HUDEP-2 (cell line): ENCODE measurements at regions not wholly inside any gene's neighbourhood (a gene's known extent, or its start where the extent isn't known, plus 50 kb on each side); places are given as distances from the start of the nearest gene placed in this dataset.
A peak's percentile ranks its signal among the peaks of the same experiment; 100 is the strongest.
"Not testable (repeated sequence)": the region's sequence is repeated elsewhere in the genome, so short reads cannot be mapped to it uniquely, and the experiment has no call there.

ENCODE experiments used
- DNase-seq, 76 experiments: peaks; one replicate each; lab custom pipeline; 2025; ENCODE audit not compliant: unreplicated experiment in 76 of 76; lab: John Stamatoyannopoulos, UW

DNA sequence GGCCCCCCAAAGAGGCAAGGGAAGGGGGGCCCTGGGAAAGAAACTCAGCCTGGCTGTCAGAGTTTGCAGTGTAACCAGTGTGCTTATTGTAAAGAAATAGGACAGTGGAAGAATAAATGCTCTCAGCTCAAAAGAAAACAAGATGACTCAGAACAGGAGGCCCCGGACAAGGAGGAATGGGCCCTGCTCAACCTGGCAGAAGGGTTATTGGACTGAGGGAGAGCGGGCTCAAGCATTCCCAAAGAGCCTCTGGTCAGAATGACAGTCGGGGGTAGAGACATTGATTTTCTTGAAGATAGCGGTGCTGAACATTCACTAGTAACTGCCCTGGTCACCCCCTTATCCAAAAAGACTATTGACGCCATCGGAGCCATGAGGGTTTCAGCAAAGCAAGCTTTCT lies 100.4 kb upstream of the OSBPL11 start:
- DNase-seq = no peak

DNA sequence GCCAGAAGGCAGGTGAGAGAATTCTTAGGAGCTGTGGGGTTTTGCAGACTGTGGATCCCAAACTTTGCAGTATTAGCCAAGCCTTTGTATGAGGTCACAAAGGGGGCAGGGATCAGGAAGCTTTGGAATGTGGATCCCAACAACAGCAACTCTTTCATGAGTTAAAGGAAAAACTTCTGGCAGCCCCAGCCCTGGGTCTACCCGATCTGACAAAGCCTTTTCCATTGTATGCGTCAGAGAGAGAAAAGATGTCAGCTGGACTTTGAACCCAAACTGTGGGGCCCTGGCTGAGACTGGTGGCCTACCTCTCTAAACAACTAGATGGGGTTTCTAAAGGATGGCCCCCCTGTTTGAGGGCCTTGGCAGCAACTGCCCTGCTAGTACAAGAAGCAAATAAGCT lies 101.8 kb upstream of the OSBPL11 start:
- not testable (repeated sequence) for DNase-seq

DNA sequence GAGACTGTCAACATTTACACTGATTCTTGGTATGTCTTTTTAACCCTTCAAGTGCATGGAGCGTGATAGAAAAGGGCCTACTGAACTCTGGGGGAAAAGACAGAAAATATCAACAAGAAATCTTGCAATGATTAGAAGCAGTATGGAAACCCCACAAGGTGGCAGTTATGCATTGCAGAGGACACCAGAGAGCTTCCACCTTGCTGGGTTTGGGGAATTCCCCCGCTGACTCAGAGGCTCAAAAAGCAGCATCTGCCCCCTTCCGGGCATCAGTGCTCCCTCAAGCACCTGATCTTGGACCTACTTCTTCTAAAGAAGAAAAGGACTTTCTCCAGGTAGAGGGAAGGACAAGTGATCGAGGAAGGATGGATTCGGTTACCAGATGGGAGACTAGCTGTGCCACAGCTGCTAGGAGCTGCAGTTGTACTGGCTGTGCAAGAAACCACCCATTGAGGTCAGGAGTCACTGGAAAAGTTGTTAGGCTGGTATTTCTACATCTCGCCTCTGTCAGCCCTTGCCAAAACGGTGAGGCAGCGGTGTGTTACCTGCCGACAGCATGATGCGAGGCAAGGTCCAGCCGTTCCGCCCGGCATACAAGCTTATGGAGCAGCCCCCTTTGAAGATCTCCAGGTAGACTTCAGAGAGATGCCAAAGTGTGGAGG lies 102.8 kb upstream of the OSBPL11 start:
- peak in 4 of 76 experiments; percentile 5 to 34 (median 8) for DNase-seq

GRCh38 chr3:125715651-125716050 lies 120.4 kb upstream of the OSBPL11 start:
- no peak for DNase-seq

- DNase-seq = not testable (repeated sequence)
Observed at GRCh38 chr3:125732151-125732550, 136.9 kb upstream of the OSBPL11 start.

DNA sequence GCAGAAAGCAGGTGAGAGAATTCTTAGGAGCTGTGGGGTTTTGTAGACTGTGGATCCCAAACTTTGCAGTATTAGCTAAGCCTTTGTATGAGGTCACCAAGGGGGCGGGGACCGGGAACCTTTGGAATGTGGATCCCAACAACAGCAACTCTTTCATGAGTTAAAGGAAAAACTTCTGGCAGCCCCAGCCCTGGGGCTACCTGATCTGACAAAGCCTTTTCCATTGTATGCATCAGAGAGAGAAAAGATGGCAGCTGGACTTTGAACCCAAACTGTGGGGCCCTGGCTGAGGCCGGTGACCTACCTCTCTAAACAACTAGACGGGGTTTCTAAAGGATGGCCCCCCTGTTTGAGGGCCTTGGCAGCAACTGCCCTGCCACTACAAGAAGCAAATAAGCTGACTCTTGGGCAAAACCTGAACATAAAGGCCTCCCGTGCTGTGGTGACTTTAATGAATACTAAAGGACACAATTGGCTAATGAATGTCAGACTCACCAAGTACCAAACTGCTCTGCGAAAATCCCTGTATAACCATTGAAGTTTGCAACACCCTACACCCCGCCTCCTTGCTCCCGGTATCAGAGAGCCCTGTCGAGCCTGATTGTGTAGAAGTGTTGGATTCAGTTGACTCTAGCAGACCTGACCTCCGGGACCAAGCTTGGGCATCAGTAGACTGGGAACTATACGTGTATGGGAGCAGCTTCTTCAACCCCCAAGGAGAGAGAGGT lies 146.9 kb upstream of the OSBPL11 start:
- not testable (repeated sequence) for DNase-seq

- peak in 7 of 76 experiments; percentile 2 to 22 (median 5) for DNase-seq
Observed at GRCh38 chr3:125742845-125743244, 147.5 kb upstream of the OSBPL11 start.

- DNase-seq = peak in 1 of 76 experiments; percentile 2
Observed at GRCh38 chr3:125757050-125757449, 161.8 kb upstream of the OSBPL11 start.

- DNase-seq = not testable (repeated sequence)
Observed at GRCh38 chr3:125758641-125759130, 163.4 kb upstream of the OSBPL11 start.

- DNase-seq = not testable (repeated sequence)
Observed at GRCh38 chr3:125762601-125763000, 167.3 kb upstream of the OSBPL11 start.

DNA sequence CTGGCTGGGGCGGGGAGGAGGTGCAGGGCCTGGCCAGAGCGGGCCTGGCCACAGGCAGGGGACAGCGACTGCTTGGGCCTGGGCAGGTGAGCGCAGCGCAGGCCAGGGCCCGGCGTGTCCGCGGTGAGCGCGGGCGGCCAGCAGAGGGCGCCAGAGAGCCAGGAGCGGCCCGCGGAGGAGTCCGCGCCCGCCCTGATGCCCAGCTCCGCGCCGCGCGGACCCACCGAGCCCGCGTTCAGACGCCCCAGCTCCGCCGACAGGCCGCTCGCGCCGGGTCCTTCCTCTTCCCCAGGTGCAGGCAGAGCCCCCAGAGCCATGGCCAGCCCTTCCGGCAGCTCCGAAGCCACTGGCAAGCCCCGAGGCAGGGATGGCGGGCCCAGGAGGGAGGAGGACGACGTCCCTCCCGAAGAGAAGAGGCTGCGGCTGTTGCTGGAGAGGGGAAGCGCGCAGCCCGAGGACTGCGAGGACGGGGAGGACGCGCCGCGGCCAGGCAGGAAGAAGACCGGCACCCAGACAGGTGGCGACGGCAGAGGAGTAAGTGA lies 171.1 kb upstream of the OSBPL11 start:
- peak in 15 of 76 experiments; percentile 0 to 17 (median 8) for DNase-seq

GRCh38 chr3:125766931-125767330 lies 171.6 kb upstream of the OSBPL11 start:
- not testable (repeated sequence) for DNase-seq

DNA sequence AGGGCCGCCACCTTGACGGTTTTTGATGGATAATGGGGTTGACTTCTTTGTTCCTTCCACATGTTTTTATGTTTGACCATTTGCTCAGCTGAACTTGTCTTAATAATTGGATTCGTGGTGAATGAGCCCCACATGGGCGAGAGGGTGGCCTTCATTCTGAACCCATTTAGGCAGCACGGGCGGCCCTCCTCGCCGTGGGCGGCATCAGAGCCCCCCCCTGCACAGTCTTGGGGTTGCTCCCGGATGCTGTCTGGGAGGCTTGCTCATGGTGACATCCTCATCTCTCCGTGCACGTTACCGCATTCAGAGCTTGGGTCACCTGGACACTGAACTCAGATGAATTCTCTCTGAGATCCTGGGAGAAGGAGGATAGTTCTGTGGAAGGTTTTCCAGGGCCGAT lies 172.3 kb upstream of the OSBPL11 start:
- DNase-seq = no peak

DNA sequence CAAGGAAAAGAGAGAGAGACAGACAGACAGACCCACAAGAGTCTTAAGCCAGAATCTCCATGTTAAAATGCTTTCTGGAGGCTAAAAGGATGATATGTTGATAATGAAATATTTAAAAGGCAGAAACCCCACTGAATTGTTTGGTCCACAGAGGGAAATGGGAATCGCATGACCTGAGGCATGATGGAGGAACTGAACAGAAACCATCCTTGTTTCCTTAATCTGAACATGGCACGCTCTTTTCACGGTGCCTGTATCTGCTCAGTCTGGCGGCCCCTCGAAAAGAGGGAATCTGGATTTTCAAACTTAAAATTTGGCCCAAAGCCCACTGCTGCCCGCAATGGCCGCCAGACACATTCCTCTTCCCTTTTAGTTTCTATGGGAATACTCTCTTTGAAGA lies 173.5 kb upstream of the OSBPL11 start:
- DNase-seq = not testable (repeated sequence)

GRCh38 chr3:125771506-125771905 lies 176.2 kb upstream of the OSBPL11 start:
- DNase-seq = not testable (repeated sequence)

DNA sequence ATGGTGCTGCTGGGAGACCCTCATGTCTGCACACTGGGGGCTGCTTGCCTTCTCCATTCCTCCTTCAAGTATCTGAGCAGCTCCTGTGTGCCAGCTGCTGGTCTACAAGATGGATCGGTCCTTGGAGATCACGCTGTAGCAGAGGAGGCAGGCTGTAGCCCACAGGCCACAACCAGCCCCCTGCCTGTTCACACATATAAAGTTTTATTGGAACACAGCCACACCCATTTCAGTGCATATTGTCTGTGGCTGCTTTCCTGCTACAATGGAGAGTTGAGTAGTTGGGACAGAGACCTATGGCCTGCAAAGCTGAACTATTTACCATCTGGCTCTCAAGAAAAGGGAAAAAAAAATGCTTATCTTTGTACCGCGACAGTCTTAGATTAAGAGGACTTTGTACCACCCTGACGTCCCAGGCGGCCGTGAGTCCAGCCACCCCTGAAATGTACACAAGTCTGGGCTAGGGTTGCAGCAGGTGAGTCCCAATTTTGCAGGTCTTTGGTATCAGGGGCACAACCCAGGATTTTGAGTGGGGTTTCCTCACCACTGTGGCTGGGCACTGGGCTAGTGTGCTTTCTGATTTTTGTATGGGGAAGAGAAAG lies 179.2 kb upstream of the OSBPL11 start:
- DNase-seq = not testable (repeated sequence)

DNA sequence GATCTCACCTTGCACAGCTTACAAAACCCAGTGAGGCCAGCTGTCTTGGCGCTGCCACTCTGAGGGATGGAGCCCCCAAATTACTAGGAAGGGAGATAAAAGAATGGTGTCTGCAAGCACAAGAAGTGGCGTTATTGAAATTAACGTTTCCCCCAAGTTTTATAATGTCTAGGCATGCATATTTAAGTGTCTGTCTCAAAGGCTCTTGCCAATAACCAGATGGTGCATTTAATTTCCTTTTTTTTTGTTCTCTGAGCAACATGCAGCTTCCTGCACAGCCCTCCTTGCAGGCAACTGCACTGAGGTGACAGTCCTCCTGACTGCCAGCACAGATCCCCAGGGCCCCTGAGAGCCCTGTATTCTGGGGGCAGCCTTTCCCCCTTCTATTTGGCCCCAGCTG lies 179.8 kb upstream of the OSBPL11 start:
- DNase-seq = not testable (repeated sequence)

- not testable (repeated sequence) for DNase-seq
Observed at GRCh38 chr3:125775606-125776294, 180.5 kb upstream of the OSBPL11 start.

DNA sequence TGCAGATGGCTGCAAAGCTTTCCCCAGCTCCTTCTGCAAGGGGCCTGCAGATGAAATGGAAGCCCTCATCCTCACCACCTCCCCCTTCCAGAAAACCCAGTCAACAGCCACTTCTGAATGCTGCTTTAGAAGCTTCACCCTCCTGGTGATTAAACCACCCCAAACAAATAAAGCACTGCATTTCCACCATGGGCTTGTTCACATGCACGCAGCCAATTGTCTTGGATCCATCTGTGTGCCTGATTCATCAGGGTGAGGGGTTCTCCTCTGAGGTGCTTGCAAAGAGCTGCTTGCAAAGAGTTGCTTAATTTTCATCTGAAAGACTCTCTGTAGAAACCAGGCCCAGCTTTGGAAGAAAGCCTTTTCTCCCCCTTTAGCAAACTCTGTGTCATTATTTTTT lies 184.0 kb upstream of the OSBPL11 start:
- not testable (repeated sequence) for DNase-seq

GRCh38 chr3:125779918-125780317 lies 184.6 kb upstream of the OSBPL11 start:
- not testable (repeated sequence) for DNase-seq

DNA sequence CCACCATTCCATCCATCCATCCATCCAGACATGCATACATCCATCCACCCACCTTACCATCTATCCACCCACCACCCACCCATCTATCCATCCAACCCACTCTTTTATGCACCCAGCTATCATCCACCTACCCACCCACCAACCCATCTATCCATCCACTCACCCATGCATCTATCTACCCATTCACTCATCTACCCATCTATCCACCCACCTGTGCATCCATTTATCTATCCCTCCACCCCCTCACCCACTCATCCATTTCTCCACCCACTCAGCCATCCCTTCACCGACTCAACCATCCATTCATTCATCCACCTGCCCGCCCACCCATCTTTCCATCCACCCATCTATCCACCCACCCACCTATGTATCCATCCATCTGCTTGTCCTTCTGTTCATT lies 186.4 kb upstream of the OSBPL11 start:
- DNase-seq = not testable (repeated sequence)
